T-cell (primary cell): ENCODE measurements at regions not wholly inside any gene's neighbourhood (a gene's known extent, or its start where the extent isn't known, plus 50 kb on each side); places are given as distances from the start of the nearest gene placed in this dataset.

ENCODE experiments used
- ATAC-seq, 4 experiments: fragments of 200-7000 bp in 3 of 4; fragments of 150-1000 bp in 1 of 4; cut with Tn5 transposase; replicated peaks in 1 of 4; 1 replicate in 3 of 4; 2 replicates in 1 of 4; pipeline ENCODE4 v1.10.0; 2021; ENCODE audit warnings: moderate library complexity in 3 of 4, mild to moderate bottlenecking in 2 of 4, moderate number of reproducible peaks in 1 of 4
- CTCF ChIA-PET, 2 donors: fragments of 300-600 bp; sonication (Branson Sonifier 250); formaldehyde crosslinking; loops; one replicate each; lab custom pipeline; 2022; ENCODE audit warnings: antibody characterized with exemption in 2 of 2; lab: Charles Lee
- POLR2A ChIA-PET, 2 donors: fragments of 300-600 bp; sonication (Branson Sonifier 250); formaldehyde crosslinking; loops; one replicate each; lab custom pipeline; 2022; ENCODE audit warnings: antibody characterized with exemption in 2 of 2; lab: Charles Lee
- DNase-seq, 35 experiments: peaks; one replicate each; pipeline versions ENCODE4 v3.0.0 to v3.0.0-alpha.2; 2013 to 2023
- H3K27ac ChIP-seq: one replicate; pipeline ENCODE4 v1.5.1; 2013; ENCODE audit warnings: low read length
- H3K27me3 ChIP-seq, 2 experiments: replicated peaks in 1 of 2; 1 replicate in 1 of 2; 2 replicates in 1 of 2; pipeline versions ENCODE4 v1.6.1 to v1.7.0; 2013; ENCODE audit warnings: low read length in 1 of 2, mixed read lengths in 1 of 2; ENCODE audit not compliant: control insufficient read depth in 2 of 2, insufficient read depth in 2 of 2; ENCODE audit errors: extremely low read depth in 1 of 2
- H3K36me3 ChIP-seq, 2 donors: 1 replicate in 1 of 2; 2 replicates in 1 of 2; pipeline versions ENCODE4 v1.6.1 to v1.7.0; 2013; ENCODE audit warnings: low read length in 1 of 2; ENCODE audit not compliant: control insufficient read depth in 2 of 2, insufficient read depth in 1 of 2; ENCODE audit errors: extremely low read depth in 1 of 2
- H3K4me1 ChIP-seq, 2 experiments: 1 replicate in 1 of 2; 2 replicates in 1 of 2; pipeline versions ENCODE4 v1.6.1 to v1.7.0; 2013; ENCODE audit warnings: low read length in 2 of 2, mixed read lengths in 1 of 2; ENCODE audit not compliant: insufficient read depth in 2 of 2, control insufficient read depth in 1 of 2; ENCODE audit errors: extremely low read depth in 1 of 2
- H3K4me3 ChIP-seq, 2 donors: 1 replicate in 1 of 2; 2 replicates in 1 of 2; pipeline versions ENCODE4 v1.5.1 to v1.7.0; 2013; ENCODE audit warnings: mild to moderate bottlenecking in 2 of 2, low read length in 1 of 2, moderate library complexity in 1 of 2; ENCODE audit not compliant: control insufficient read depth in 1 of 2; ENCODE audit errors: extremely low read depth in 1 of 2
- H3K9me3 ChIP-seq: 2 replicates; pipeline ENCODE4 v1.7.0; 2013
- H3K27ac Mint-ChIP-seq, 2 donors: one replicate each; pipeline ENCODE4 v1.8.0; 2020 to 2021; ENCODE audit warnings: mild to moderate bottlenecking in 2 of 2, mixed read lengths in 2 of 2
- H3K27me3 Mint-ChIP-seq, 2 donors: one replicate each; pipeline ENCODE4 v1.8.0; 2021 to 2022; ENCODE audit warnings: mixed read lengths in 2 of 2
- H3K36me3 Mint-ChIP-seq: one replicate; pipeline ENCODE4 v1.8.0; 2021; ENCODE audit warnings: mixed read lengths
- H3K4me1 Mint-ChIP-seq, 3 donors: one replicate each; pipeline ENCODE4 v1.8.0; 2020 to 2022; ENCODE audit warnings: mixed read lengths in 3 of 3, mild to moderate bottlenecking in 1 of 3
- H3K4me3 Mint-ChIP-seq, 3 donors: one replicate each; pipeline ENCODE4 v1.8.0; 2020 to 2022; ENCODE audit warnings: mild to moderate bottlenecking in 3 of 3, mixed read lengths in 3 of 3, moderate library complexity in 3 of 3
- H3K9me3 Mint-ChIP-seq, 3 donors: one replicate each; pipeline ENCODE4 v1.8.0; 2020 to 2022; ENCODE audit warnings: mixed read lengths in 3 of 3
- WGBS: methylation state at CpG from one replicate; pipeline ENCODE4 v1.1.5; 2013; ENCODE audit warnings: missing lambda C conversion rate; ENCODE audit not compliant: insufficient coverage; 5-methylcytosine and 5-hydroxymethylcytosine counted together

DNA sequence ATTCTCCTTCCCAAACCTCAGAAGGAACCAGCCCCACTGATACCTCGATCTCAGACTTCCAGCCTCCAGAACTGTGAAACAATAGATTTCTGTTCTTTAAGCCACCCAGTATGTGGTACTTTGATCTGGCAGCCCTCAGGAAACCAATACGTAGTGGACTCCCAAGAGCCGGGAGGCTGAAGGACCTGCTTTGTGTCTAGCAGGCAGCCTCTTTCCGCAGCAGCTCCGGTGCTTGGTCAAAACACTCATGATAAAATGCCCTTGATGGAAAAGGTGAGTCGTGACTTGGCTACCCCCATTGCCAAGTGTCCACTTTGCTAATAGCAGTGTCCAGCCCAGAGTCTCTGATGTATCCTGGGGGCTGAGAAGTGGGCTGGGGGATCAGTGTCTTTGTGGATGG is 158.8 kb upstream of the TMTC4 start:
- Histone ChIP-seq H3K36me3 (no peaks in the 10 kb centered on the region), H3K9me3 (no peaks in the 10 kb centered on the region), H3K4me1 (no peaks in the 10 kb centered on the region), H3K27me3 (peaks cover 0 to 4% of the 10 kb centered on the region in 2 experiments), H3K4me3 (no peak overlapping the region), H3K27ac (no peak overlapping the region)
- POLR2A ChIA-PET, result no interaction called here
- no peaks in the 10 kb centered on the region for H3K4me1 Mint-ChIP-seq
- ATAC-seq (no peak), DNase-seq (no peak)
- CTCF ChIA-PET, result no interaction called here
- WGBS, result 69% methylated on average over 3 of the region's 6 CpGs
- peaks cover 3% of the 10 kb centered on the region in 3 donors for H3K9me3 Mint-ChIP-seq
- H3K36me3 Mint-ChIP-seq, result no peaks in the 10 kb centered on the region
- peaks cover 0 to 12% of the 10 kb centered on the region in 2 donors for H3K27me3 Mint-ChIP-seq
- no peak overlapping the region for H3K27ac Mint-ChIP-seq
- no peak overlapping the region for H3K4me3 Mint-ChIP-seq

DNA sequence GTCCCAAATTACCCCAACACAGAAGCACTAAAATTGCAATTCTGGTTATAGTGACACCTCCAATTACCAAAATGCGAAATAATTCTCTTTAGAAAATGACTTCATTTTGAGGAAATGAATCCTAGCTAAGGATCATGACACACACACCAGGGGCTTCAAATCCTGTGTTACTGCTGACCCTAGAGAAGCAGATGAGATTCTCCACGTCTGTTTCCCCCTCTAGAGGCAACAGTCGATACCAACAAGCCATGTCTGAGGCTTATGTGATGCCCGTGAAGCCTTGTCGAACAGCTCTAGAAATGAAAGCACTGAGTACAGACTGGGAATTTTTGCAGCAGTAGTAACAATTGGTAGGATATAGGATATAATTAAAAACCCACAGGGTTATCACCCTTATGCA is 153.6 kb upstream of the TMTC4 start:
- Histone ChIP-seq H3K4me1 (no peaks in the 10 kb centered on the region), H3K4me3 (no peak overlapping the region), H3K27me3 (peaks cover 0 to under 1% of the 10 kb centered on the region in 2 experiments), H3K9me3 (no peaks in the 10 kb centered on the region), H3K36me3 (no peaks in the 10 kb centered on the region), H3K27ac (no peak overlapping the region)
- H3K27me3 Mint-ChIP-seq, result peaks cover 12 to 19% of the 10 kb centered on the region in 2 donors
- CTCF ChIA-PET, result no interaction called here
- no peaks in the 10 kb centered on the region for H3K36me3 Mint-ChIP-seq
- WGBS, result no CpG with 5 or more reads among the region's 5 CpGs
- H3K9me3 Mint-ChIP-seq, result peaks cover 3% of the 10 kb centered on the region in 3 donors
- no peak overlapping the region for H3K27ac Mint-ChIP-seq
- ATAC-seq, result no peak
- POLR2A ChIA-PET, result no interaction called here
- H3K4me1 Mint-ChIP-seq, result no peaks in the 10 kb centered on the region
- no peak overlapping the region for H3K4me3 Mint-ChIP-seq
- DNase-seq, result no peak

DNA sequence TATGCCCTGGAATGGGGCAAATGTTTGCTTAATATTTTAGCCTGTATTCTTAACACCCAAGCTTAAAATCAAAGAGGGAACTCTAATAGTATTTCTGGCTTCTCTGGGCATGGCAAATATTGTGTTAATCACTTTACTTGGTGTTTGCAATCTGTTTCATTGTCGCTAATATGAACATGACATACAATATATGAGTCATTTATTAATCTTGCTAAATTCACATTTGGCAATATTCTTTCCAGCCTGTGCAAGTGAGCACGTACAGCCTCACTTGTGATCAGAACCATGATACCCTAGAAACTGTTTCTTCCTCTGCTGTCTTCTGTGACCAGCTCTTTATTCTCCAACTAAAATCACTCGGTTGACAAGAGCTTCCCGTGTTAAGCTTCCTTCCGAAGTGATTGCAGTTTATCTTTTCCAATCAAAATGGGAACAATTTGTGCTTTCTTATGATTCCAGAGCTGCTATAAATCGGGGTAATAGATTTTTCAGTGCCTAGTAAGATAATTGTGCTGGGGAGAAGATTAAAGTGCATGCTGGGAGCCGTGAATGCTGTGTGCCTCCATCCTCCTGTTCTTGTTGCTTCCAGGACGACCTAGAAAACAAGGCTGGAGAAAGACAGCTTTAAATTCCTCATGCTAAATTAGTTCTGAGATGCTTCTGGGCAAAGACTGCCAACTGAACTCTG is 153.0 kb upstream of the TMTC4 start:
- CTCF ChIA-PET, result no interaction called here
- no peaks in the 10 kb centered on the region for H3K36me3 ChIP-seq
- no peak overlapping the region for H3K4me3 ChIP-seq
- H3K9me3 Mint-ChIP-seq, result peaks cover 3% of the 10 kb centered on the region in 3 donors
- POLR2A ChIA-PET, result interaction anchor here in 1 of 2 donors (0.5 kb wide), 1 partner anchor 264 kb away, joined by 3 read pairs; no protein-coding TSS in a partner anchor
- H3K36me3 Mint-ChIP-seq, result no peaks in the 10 kb centered on the region
- H3K27ac Mint-ChIP-seq, result no peak overlapping the region
- no peak for DNase-seq
- no peaks in the 10 kb centered on the region for H3K9me3 ChIP-seq
- peaks cover 12 to 20% of the 10 kb centered on the region in 2 donors for H3K27me3 Mint-ChIP-seq
- ATAC-seq, result no peak
- WGBS, result 32% methylated on average over 4 of the region's 8 CpGs
- no peak overlapping the region for H3K27ac ChIP-seq
- peaks cover 0 to 4% of the 10 kb centered on the region in 2 experiments for H3K27me3 ChIP-seq
- H3K4me1 Mint-ChIP-seq, result no peaks in the 10 kb centered on the region
- H3K4me1 ChIP-seq, result no peaks in the 10 kb centered on the region
- no peak overlapping the region for H3K4me3 Mint-ChIP-seq

DNA sequence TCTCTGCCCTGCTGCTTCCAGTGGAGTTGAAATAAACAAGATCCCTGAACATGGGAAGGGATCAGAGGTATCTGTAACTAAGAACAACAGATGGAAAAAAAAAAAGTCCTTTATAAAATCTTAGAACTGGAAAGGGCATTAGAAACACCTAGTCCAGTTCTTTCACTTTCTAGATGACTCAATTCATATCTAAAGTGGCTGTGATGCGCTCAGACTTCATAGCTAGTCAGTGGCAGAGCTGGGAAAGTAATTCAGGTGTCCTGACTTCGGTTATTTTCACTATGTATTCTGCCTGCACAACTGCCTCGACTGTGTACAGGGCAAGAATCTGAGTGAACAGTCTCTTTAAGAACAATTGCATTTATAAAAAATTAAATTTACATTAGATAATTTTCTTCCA is 151.8 kb upstream of the TMTC4 start:
- Histone ChIP-seq H3K36me3 (no peaks in the 10 kb centered on the region), H3K9me3 (no peaks in the 10 kb centered on the region), H3K27me3 (peaks cover 0 to 4% of the 10 kb centered on the region in 2 experiments), H3K4me3 (no peak overlapping the region), H3K4me1 (no peaks in the 10 kb centered on the region), H3K27ac (no peak overlapping the region)
- CTCF ChIA-PET, result no interaction called here
- H3K4me3 Mint-ChIP-seq, result no peak overlapping the region
- H3K36me3 Mint-ChIP-seq, result no peaks in the 10 kb centered on the region
- no CpG with 5 or more reads among the region's 3 CpGs for WGBS
- H3K27me3 Mint-ChIP-seq, result peaks cover 12 to 19% of the 10 kb centered on the region in 2 donors
- peaks cover 0 to 3% (median 0%) of the 10 kb centered on the region in 3 donors for H3K9me3 Mint-ChIP-seq
- DNase-seq (no peak), ATAC-seq (no peak)
- H3K27ac Mint-ChIP-seq, result no peak overlapping the region
- POLR2A ChIA-PET, result no interaction called here
- no peaks in the 10 kb centered on the region for H3K4me1 Mint-ChIP-seq

DNA sequence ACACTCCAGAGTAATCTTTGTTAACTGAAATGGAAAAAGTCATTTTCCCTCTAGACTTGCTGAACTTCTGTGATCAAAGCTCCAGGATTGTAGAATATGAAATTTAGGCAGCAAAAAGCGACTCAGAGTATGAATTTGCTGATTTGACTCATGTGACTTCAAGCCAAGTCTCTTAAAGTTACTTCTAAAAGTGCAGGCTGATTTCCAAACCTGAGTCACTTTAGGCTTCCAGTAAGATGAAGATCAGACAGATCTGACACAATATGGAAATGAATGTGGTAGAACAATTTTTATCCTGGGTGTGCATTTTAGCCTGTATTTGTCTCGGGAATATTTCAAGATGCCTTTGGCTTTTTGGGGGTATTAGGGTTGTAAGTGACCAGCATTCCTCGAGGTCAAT is 151.0 kb upstream of the TMTC4 start:
- ATAC-seq (no peak), DNase-seq (no peak)
- no peak overlapping the region for H3K27ac ChIP-seq
- Mint-ChIP-seq H3K36me3 (no peaks in the 10 kb centered on the region), H3K4me3 (no peak overlapping the region), H3K9me3 (peaks cover 0 to 3% (median 0%) of the 10 kb centered on the region in 3 donors), H3K27me3 (peaks cover 12 to 16% of the 10 kb centered on the region in 2 donors), H3K4me1 (no peaks in the 10 kb centered on the region), H3K27ac (no peak overlapping the region)
- H3K27me3 ChIP-seq, result peaks cover under 1 to 4% of the 10 kb centered on the region in 2 experiments
- H3K4me1 ChIP-seq, result no peaks in the 10 kb centered on the region
- H3K36me3 ChIP-seq, result no peaks in the 10 kb centered on the region
- no peaks in the 10 kb centered on the region for H3K9me3 ChIP-seq
- 65% methylated on average over 3 of the region's 3 CpGs for WGBS
- ChIA-PET CTCF (no interaction called here), POLR2A (no interaction called here)
- H3K4me3 ChIP-seq, result no peak overlapping the region

DNA sequence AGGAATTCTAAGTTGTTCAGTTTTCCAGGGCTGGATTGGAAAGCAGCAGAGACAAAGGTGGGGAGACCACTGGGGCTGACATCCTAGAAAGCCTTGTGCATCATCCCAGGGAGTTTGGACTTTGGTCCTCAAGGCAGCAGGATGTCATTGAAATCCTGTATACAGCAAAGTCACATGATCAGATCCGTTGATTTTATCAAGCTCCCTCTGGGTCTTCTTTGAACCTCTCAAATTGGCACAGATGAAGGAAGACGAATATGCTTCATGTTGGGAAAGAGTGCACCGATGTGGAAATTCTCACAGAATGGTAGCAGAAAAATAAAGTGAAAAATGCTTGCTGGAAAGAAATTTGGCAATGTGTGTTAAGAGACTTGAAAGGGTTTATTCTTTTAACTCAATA is 149.8 kb upstream of the TMTC4 start:
- H3K9me3 Mint-ChIP-seq, result peaks cover 0 to 3% (median 0%) of the 10 kb centered on the region in 3 donors
- H3K4me1 ChIP-seq, result no peaks in the 10 kb centered on the region
- H3K27me3 ChIP-seq, result peaks cover 2 to 4% of the 10 kb centered on the region in 2 experiments
- no peak overlapping the region for H3K27ac Mint-ChIP-seq
- 79% methylated on average over 3 of the region's 3 CpGs for WGBS
- no peaks in the 10 kb centered on the region for H3K4me1 Mint-ChIP-seq
- no peak overlapping the region for H3K4me3 Mint-ChIP-seq
- no peak overlapping the region for H3K4me3 ChIP-seq
- no peaks in the 10 kb centered on the region for H3K36me3 Mint-ChIP-seq
- H3K9me3 ChIP-seq, result no peaks in the 10 kb centered on the region
- H3K36me3 ChIP-seq, result no peaks in the 10 kb centered on the region
- H3K27me3 Mint-ChIP-seq, result peaks cover 14 to 17% of the 10 kb centered on the region in 2 donors
- no peak overlapping the region for H3K27ac ChIP-seq
- ATAC-seq (no peak), DNase-seq (no peak)
- ChIA-PET CTCF (no interaction called here), POLR2A (interaction anchor here in 1 of 2 donors (0.5 kb wide), 1 partner anchor 210 kb away, joined by 4 read pairs; no protein-coding TSS in a partner anchor)
